Activated CD4-positive, alpha-beta T cell treated with anti-CD3 and anti-CD28 coated beads, Interleukin-2, amount 50 U/mL, for 24 hours (primary cell): ENCODE measurements at regions not wholly inside any gene's neighbourhood (a gene's known extent, or its start where the extent isn't known, plus 50 kb on each side); places are given as distances from the start of the nearest gene placed in this dataset.

Experiments
- DNase-seq, 2 donors: peaks; one replicate each; pipeline ENCODE4 v3.0.0-alpha.2; 2020; ENCODE audit warnings: low read depth in 1 of 2, low spot score in 1 of 2

GRCh38 chr5:113794981-113795380, 281.5 kb downstream of the YTHDC2 start:
- no peak for DNase-seq

GRCh38 chr5:113800686-113801085, 287.2 kb downstream of the YTHDC2 start:
- no peak for DNase-seq

- no peak for DNase-seq
Observed at GRCh38 chr5:113804264-113804663, 290.8 kb downstream of the YTHDC2 start.

- no peak for DNase-seq
Observed at GRCh38 chr5:113804943-113805342, 291.4 kb downstream of the YTHDC2 start.

- DNase-seq, result no peak
Observed at GRCh38 chr5:113806250-113806649, 292.8 kb downstream of the YTHDC2 start.

- no peak for DNase-seq
Observed at GRCh38 chr5:113806904-113807303, 293.4 kb downstream of the YTHDC2 start.

GRCh38 chr5:113807427-113807991, 294.0 kb downstream of the YTHDC2 start:
- no peak for DNase-seq

GRCh38 chr5:113808956-113809355, 295.5 kb downstream of the YTHDC2 start:
- no peak for DNase-seq

- DNase-seq, result no peak
Observed at GRCh38 chr5:113809626-113810025, 296.1 kb downstream of the YTHDC2 start.

- DNase-seq, result no peak
Observed at GRCh38 chr5:113813466-113813865, 300.0 kb downstream of the YTHDC2 start.

GRCh38 chr5:113817683-113818082, 304.2 kb downstream of the YTHDC2 start:
- no peak for DNase-seq

GRCh38 chr5:113823696-113824095, 310.2 kb downstream of the YTHDC2 start:
- no peak for DNase-seq

- no peak for DNase-seq
Observed at GRCh38 chr5:113824307-113824706, 310.8 kb downstream of the YTHDC2 start.

GRCh38 chr5:113825176-113825575, 311.7 kb downstream of the YTHDC2 start:
- DNase-seq, result no peak

- DNase-seq, result no peak
Observed at GRCh38 chr5:113846941-113847340, 333.4 kb downstream of the YTHDC2 start.

- DNase-seq, result no peak
Observed at GRCh38 chr5:113864437-113864836, 350.9 kb downstream of the YTHDC2 start.

GRCh38 chr5:113866763-113867162, 353.3 kb downstream of the YTHDC2 start:
- DNase-seq, result no peak

GRCh38 chr5:113869611-113870010, 356.1 kb downstream of the YTHDC2 start:
- no peak for DNase-seq

GRCh38 chr5:113871972-113872371, 358.5 kb downstream of the YTHDC2 start:
- no peak for DNase-seq

GRCh38 chr5:113875096-113875495, 361.6 kb downstream of the YTHDC2 start:
- no peak for DNase-seq

- DNase-seq, result no peak
Observed at GRCh38 chr5:113891491-113891890, 378.0 kb downstream of the YTHDC2 start.

GRCh38 chr5:113896789-113897188, 383.3 kb downstream of the YTHDC2 start:
- DNase-seq, result no peak

GRCh38 chr5:113897748-113898147, 384.3 kb downstream of the YTHDC2 start:
- no peak for DNase-seq

- DNase-seq, result no peak
Observed at GRCh38 chr5:113900141-113900540, 386.6 kb downstream of the YTHDC2 start.
